Kasumi-1 (cell line): ENCODE measurements at regions not wholly inside any gene's neighbourhood (a gene's known extent, or its start where the extent isn't known, plus 50 kb on each side); places are given as distances from the start of the nearest gene placed in this dataset.
"Not testable (repeated sequence)": the region's sequence is repeated elsewhere in the genome, so short reads cannot be mapped to it uniquely, and the experiment has no call there.

Source experiments
- DNase-seq, 2 experiments: peaks; one replicate each; lab custom pipeline; 2025; lab: John Stamatoyannopoulos, UW

DNA sequence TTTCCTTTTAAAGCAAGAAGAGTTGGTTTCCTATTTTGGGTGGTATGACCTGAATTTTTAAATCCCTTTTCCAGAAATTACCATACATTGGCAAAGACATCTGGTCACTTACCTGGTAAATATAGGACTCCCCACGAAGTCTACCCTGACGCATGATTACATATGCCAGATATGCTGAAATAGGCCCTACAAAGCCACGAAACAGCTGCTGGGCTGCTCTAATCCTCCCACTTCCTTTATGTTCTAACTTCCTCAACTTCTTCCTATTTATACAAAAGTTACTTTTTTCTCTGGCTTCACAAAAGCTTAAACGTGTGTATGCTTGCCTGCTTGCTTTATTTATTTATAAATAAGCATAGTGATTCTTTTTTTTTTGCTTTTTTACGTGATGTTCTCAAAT is 186.0 kb upstream of the EPHA4 start:
- peak; percentile 64 to 68 for DNase-seq

DNA sequence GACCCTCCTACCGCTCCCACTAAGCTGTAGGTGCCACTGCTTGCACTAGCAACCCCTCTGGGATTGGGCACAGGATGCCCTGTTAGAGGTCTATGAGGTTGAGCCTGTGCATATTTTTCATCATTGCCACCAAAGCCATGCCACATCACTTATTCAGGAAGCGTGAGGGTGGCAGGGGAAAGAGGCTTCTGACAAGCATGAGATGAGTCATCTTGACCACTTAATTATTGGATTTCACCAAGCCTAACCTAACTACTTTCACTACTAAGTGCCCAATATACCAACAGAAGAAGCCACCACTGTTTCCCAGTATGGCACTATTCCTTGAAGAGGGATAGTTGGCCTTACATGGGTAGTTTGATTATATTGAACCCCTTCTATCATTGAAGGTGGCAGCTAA is 181.3 kb upstream of the EPHA4 start:
- no peak for DNase-seq

DNA sequence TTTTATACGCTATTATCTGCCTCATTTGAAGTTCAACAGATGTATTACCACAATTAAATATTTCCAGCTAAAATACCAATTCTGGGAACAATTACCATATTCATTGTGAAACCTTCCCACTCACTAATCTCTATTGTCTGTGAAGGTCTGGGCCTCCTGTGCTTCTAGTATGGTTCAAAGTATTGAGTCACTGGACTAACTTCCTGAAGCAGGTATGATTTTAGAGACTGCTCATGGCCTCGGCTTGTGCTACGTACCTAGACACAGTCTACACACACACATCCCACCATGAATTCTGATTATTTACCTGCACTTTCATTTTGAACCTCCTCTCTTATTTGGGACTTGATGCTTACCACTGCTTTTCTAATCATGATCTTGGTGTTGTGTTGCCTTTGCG is 180.7 kb upstream of the EPHA4 start:
- DNase-seq = no peak

DNA sequence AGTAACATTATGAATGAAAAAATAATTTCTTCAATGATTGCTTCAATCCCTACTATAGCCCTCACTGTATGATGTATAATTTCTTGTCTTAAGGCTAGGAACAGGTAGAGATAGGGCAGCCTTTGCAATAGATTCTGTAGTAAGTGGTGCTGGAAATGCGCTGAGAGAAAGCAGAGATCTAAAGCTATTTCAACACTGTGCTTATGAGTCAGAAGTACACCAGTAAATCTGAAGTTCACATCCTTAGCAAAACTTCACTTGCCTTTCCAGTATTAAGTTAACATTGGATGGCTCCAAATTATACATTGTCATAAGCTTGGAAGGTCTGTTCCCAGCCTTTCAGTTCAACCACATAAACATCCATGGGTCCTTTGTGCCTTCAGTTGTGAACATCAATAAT is 178.2 kb upstream of the EPHA4 start:
- DNase-seq = no peak

DNA sequence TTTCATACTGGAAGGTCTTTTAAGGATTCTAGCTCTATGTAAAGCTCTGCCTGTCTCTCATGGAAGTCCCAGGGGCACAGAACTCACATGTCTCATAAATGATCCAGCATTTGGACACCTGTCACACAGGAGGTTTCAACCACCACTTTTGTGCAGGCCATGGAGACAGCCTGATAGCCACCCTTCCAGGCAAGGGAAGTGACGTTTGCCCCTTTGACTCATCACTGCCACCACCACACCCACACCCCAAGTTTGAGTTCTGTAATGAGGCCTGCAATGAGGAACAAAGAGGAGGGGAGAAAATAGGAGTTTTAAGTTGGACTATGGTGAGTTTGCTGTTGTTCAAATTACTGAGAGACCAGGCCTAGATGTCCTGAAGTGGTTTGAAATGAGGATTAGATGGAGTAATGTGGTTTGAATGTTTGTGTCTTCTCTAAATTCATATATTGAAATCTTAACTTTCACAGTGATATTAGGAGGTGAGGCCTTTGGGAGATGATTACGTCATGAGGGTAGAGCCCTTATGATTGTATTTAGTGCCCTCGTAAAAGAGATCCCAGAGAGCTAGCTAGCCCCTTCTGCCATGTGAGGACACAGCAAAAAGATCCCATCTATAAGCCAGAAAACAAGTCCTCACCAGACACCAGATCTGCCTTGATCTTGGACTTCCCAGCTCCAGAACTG is 175.3 kb upstream of the EPHA4 start:
- DNase-seq = no peak

DNA sequence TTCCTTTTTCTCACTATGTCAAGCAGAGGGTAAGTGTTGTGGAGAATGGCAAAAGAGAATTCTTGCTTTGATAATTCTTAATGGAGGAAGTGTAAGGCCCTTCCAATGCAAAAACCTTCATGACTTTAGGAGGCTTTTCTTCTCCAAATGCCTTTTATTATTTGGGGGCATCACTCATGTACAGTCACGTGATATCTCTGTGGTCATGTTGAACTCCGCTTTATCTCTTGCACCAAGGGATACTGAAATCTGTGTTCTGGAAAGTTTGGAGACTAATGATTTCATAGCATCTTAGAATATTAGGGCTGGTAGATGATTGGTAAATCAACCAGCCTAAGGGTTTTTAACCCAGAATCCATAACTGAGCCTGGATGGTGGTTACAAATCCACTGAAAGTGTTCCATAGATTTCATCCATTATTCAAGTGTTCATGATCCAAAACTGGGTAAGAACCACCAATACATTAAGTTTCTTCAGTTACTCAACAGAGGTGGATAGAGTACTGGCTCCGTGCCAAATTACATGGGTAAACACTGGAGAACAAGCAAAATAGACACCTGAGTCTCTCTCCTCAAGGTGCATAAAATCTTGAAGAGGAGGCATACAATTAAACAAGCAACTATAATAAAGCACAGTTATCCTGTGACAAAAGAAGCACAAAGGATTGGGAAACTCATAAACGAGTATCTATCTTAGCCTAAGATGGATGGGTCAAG is 169.6 kb upstream of the EPHA4 start:
- DNase-seq = no peak

DNA sequence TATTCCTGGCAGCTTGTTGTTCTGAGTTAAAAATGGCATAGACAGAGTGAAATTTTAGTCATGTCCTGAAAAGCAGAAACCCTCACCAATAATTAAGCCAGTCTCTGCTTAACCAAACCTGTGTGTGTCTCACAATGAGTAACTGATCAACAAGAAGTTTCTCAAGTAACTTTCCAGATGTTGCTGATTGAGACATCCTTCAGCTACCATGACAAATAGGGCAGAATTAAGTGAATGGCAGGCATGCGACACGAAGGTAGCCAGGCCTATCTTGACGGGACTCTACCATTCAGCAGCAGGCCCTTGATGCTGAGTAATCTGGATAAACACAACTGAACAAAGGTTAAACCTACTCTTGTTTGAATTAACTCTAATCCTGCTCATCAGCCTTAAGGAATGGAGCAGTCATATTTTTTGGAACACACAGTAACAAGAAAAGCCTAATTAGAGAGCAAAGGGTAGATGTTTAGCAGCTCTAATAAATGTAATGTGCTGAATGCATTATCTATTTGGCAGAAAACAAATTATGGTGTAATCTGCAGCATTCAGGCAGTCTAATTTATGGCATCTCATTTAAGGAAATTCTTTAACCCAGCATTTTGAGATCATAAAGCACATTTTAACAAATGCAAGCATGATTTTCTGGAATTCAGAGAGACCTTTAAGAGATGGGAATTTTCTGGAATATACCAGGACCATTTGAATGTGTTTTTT is 159.5 kb upstream of the EPHA4 start:
- no peak for DNase-seq

DNA sequence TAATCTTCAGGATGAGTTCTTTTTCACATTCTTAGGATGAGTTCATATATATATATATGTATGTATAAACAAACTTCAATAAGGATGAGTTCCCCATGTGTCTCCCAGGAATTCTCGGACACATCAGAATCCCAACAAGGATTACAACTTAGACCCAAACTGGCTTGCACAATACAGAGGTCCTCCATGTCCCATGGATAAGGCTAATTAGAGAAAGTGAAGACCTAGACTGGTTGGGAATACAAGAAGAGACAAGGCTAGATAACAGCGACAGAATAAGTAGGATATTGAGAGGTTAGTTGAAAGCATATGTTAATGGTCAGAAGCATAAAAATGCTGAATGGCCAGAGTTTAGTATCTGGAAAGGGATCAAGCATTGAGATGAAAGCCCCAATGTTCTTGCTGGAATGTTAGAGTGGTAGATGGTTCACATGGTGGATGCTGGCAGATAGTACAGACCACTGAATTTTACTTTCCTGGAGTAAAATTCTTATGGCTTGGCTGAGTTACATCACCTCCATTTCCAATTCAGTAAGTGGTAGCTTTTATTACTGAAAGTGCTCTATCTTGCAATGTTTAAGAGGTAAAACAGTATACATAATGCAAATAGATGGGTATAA is 154.9 kb upstream of the EPHA4 start:
- no peak for DNase-seq

DNA sequence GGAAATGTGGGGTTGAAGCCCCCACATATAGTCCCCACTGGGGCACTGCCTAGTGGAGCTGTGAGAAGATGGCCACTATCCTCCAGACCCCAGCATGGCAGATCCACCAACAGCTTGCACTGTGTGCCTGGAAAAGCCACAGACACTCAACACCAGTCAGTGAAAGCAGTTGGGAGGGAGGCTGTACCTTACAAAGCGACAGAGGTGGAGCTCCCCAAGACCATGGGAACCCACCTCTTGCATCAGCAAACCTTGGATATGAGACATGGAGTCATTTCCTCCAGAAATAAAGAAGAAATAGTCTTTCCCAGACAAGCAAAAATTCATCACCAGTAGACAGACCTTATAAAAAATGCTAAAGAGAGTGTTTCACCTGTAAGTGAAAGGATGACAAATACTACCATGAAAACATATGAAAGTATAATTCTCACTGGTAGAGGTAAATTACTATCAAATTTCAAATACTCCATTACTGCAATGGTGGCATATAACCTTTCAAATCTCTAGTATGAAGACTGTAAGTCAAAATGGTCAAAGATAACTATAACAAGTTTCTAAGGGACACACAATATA is 152.6 kb upstream of the EPHA4 start:
- DNase-seq = no peak

GRCh38 chr2:221724117-221724516 is 152.0 kb upstream of the EPHA4 start:
- DNase-seq = not testable (repeated sequence)

DNA sequence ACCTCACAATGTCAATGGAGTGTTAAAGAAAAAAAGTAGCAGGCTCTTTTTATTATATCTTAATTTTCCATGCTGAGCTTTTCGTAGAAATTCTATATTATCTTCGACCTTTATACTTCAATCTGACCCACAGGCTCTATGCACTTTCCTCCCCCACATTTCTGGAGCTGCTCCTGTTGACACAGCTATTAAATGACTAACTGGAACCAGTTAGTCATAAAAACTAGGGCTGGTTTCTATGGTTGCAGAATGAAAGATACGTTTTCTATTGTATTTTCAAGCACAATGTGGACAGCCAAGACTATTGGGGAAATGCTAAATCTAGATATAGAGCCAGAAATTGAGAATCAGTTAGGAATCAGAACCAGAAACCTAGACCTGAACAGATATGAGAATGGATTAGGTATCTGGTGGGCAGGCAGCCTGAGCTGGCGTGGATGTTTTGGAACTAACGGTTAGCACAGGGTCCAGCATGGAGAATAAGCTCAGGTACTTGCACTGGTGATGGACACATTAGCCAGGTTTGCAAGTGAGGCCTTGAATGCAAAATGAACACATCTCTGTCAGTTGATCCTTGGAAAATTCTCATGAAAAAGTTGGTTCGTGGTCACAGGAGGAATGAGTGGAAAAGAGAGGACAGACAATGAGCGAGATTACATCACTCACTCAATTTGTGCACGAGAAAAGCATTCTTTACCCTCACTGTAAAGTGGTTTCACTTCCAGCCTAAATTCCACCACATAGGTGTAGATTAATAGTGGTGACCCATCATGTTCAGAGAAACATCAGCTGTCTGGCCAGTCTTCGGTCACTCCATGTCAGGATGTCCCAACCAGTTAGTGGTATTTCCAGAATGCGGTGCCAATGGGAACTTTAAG is 144.6 kb upstream of the EPHA4 start:
- DNase-seq = no peak

- no peak for DNase-seq
Observed at GRCh38 chr2:221715523-221716247, 143.6 kb upstream of the EPHA4 start.

DNA sequence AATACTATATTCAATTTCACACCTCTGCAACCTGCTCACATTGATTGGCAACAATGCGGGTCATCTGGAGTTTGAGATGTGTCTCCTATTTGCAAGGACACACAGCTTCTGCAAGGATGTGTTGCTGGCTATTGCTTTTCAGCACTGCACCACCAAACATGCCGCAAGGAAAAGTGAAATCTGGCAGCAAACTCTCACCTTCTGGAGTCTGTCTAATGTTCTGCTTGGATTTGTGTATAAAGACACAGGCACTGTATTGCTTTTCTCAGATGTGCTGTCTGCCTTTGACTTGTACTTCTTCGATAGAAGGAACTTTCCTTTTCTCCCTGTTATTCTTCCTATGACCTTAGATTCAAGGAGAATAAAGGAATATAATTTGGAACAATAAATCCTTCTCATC is 138.6 kb upstream of the EPHA4 start:
- DNase-seq = no peak

DNA sequence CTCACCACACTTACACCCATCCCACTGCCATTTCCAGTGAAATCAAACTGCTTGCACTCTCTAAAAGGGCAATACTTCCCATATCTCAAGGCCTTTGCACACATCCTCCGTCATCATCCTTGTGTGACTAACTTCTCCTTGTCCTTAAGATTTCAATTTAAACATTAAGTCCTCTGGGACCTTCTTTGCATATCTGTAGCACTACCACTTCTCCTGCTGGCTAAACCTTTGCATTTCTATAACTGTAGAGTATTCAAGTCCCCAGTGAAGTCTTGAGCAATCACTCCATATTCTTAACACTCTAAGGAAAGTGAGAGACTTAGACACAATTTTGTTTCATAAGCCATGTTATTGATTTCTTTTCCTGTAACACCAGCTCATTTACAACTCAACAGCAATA is 136.8 kb upstream of the EPHA4 start:
- DNase-seq = no peak

DNA sequence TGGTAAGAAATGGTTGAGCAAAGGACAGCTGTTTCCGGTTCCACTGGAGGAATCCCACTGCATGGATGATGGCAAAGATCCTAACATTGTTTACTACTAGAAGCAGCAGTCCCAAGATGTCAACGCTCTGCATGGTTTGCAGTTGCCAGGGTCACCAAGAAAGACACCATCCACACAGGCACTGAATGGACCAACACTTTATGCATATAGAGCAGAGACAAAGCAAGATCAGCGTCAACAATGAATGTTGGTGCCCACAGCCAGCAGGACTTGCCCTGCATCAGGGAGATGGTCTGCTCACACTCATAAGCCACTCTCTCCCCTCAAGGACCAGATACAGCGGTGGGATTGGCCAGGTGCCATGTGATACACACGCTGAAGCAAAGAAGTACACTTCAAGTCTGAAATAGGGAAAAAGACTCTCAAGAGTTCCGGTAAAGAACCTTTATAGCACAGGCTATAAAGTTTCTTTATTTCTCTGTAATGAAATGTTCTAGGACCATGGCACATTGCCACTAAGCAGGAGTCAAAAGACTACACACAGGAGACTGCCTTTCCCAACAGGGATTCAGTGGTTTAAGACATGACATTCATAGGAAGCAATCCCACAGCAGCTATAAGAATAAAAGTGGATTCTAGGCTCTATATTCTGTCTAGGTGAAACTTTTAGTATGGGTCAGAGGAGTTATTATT is 133.2 kb upstream of the EPHA4 start:
- DNase-seq = no peak

- no peak for DNase-seq
Observed at GRCh38 chr2:221704442-221704841, 132.3 kb upstream of the EPHA4 start.

- no peak for DNase-seq
Observed at GRCh38 chr2:221693365-221693764, 121.3 kb upstream of the EPHA4 start.

DNA sequence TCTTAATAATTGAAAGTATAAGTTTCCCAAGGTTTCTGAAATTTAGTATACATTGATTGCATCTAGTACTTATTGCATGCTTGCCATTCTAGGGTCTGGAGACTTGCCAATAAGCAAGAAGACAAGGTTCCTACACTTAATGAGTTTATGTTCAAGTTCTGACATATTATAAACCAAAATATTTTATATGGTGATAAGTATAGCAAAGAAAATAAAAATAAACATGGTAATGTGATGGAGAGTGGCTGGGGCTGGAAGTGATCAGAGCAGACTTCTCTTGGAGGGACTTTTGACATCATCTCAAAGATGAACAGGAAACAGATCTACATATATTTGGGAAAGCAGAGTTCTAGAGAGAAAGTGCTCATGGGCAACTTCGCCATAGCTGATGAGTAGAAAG is 119.5 kb upstream of the EPHA4 start:
- no peak for DNase-seq

- no peak for DNase-seq
Observed at GRCh38 chr2:221689140-221689539, 117.0 kb upstream of the EPHA4 start.

DNA sequence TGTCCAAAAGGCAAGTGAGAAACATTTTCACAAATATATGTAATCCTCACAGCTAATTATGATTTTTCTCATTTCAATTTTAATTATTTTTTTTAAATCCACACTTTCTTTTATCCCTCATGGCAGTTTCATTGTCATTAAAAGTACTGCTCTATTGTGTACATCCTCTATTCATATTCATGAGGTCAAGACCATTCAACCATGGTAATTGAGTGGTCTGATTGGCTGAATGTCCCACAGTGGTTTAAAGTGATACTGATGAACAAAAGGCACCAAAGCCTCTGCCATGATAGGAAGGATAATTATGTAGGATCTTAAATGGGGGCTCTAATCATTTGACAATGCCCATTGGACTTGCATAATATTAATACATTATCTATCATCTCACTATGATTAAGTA is 108.4 kb upstream of the EPHA4 start:
- DNase-seq = no peak
